ENCODE measurements at regions not wholly inside any gene's neighbourhood (a gene's known extent, or its start where the extent isn't known, plus 50 kb on each side); places are given as distances from the start of the nearest gene placed in this dataset.

DNA sequence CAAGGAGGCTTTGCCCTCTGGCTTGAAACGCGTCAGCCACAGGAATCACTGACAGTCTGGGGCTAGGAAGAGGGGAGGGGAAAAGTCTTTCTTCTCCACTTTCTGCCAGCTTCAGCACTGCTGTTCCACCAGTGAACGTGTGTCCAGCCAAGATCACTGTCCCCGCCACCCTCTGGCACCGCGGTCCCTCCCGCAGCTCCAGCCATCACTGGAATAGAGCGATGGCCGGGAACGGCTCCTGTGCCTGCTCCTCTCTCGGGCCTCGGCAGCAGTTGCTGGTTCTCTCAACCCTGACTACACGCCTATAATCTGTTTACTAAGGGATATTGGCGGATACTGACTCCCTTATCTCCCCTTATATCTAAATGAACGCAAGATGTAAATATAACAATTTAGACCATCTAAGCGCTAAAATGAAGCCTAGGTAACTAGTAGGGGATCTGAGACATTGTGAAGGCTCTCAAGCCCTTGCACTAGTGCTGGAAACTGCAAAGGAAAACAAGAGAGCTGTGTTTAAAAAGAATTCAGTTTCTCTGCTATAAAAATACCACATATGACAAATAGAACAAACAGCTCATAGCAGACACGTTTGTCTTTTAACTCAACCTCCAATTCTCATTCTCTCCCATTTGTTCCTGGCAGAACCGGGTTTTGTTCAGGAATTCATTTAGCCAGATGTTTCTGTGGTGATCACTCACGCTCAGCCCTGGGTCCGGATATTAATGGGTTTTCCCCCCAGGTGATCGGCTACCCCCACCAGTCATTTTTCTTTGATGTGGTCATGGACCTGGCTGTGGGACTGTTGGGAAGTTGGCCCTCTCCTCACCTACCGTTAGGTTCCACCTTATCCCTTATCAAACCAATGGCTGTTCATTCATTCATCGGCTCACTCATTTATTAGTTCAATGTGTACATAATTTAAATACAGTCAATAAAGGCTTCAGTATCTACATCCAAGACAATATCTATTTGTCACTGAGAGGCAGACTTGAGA lies 149.8 kb downstream of the MED10 start:
- DNase-seq, result no peak

DNA sequence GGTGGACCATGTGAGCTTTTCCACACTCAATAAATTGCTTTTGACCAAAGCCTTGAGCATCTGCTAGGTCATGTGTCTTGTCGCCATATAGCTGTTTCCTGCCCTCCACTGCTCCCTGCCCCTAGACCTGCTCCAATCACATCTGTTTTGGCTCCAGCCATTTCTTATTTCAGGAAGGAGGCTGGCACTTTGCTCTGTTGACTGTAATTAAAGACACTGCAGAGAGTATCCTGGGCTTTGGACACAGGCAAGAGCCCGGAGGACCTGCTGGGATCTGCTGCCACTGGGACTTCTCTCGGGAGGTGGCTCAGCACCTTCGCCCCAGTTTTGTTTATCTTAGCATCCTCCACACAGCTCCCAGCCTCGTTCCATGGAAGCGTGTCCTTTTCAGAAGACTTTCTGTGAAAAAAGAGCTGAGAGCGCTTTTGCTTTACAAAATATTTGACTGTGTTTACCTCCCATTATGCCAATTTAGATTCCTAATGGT lies 153.2 kb downstream of the MED10 start:
- no peak for DNase-seq

DNA sequence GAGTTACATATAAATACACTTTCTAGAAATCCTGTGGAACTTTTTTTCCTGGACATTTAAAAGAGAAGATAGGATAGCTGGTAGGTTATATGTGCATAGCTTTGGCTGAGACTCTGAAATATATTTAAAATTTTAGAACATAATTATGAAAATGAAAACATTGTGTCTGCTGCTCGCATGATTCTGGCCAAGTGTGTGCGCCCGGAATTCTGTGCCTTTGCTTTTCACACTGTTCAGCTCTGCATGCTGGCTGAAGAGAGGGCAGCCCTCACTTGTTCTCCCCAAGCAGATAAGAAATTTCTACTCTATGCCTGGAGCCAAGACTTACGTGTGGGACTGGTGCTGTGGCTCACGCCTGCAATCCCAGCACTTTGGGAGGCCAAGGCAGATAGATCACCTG lies 153.9 kb downstream of the MED10 start:
- no peak for DNase-seq

DNA sequence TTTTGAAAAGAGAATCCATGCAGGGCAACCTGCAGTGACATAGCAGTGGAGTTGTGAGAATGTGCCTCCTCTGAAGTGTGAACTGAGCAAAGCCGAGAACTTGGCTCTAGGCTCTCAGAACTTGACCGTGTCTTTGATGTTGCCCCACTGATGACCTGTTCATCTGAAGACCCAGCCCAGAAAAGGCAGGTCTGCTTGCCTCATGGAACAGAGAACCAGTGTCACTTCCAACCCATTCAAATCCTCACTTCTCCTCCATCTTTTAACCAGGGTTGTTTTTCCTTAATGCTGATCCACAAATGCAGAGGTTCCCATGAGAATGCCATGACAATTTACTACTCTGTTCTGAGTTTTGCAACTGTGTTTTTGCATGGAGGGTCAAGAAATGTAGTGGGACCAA lies 155.4 kb downstream of the MED10 start:
- DNase-seq, result no peak

DNA sequence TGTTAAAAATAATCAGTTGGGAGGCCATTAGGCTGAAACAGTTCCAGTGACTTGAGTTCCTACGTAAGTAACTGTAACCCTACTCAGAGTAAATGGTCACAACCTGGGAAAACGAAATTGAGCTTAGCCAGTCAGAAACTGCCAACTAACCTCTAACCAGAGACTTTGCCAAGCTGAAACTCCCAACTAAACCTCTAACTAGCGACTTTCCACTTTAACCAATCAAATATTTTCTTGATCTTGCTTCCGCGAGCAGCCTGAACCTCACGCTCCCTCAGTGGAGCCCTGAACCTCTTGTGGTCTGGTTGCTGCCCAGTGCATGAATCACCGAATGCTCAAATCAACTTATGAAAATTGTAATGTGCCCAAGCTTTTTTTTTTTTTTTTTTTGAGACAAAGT lies 156.2 kb downstream of the MED10 start:
- DNase-seq, result no peak

DNA sequence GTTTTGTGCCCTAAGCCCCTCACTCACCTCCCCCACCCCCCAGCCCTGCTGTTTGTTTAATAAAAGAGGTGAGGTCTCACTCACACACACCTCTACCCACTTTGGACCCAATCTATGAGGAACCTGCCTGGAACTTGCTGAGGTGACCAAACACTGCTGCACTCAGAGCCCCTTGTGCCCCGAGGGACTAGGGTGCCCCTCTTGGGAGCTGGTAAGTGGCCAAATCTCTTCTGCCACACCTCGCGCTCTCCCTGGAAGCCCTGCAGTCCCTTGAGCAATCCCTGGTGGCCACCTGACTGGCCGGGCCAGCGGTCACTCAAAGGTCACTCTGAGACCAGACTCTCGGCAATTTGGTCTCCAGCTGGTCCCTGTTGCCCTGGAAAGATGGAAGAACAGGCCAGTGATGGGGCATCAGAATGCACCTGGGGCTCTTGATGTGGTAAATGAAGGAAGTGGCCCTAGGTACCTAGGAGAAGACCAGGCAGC lies 157.2 kb downstream of the MED10 start:
- no peak for DNase-seq

DNA sequence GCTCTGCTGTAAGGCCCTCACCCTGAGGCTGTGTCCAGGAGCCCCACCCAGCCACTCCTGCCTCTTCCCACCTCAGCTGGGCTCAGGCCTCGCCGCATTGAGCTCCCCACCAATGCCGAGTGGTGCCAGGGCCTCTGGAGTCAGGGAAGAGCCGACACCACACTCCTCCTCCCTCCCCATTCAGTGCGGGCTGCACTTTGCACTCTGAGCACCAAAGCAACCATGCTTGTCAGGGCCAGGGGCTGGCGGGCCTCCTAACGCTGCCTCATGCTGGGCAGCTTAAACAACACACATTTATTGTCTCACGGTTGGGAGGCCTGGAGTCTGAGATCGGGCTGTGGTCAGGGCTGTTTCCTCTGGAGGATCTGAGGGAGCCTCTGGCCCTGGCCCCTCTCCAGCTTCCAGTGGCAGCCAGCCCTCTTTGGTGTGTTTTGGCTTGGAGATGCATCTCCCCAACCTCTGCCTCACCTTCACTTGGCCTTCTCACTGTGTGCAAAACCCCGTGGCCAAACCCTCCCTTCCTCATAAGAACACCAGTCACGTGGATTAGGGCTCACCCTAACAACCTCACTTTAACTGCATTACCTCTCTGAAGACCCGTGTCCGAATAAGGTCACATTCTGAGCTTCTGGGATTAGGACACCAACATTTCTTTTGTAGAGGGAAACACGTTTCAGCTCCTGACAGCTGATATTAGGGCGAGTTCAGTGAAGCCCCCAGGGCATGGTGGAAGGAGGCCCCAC lies 157.8 kb downstream of the MED10 start:
- no peak for DNase-seq

DNA sequence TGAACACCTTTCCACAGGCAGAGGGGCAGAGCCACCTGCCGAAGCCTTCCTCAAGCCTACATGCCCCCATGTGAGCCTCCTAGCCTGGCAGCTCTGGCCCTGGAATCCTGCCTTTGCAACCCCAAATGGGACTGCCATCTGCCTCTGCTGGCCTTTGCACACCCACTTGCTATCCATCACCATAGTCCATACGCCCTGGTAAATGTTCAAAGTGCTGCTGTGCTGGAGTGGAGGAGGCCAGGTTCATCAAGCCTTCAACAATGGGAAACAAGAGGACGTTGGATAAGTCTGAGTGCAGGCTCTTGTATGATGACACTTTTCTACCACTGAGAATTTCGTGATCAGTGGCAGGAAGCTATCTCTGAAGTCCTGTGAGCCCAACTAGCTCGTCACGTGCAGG lies 159.8 kb downstream of the MED10 start:
- no peak for DNase-seq

DNA sequence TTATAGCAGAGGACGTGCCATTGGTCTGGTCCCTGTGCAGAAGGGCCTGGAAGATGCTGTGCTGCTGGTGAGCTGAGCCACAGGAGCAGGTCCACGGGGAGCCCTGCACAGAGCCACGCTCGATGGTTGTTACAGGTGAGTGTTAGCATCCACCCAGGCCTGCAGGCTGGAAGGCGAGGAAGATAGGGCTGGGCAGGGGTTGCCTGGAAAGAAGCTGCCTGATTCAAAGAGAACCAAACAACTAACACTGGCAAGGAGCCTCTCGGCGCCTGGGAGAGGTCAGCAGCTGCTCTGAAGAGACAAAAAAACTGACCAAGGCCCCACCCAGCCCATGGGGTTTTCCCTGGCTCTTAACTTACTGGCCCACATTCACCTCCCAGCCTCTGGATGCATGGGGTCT lies 160.2 kb downstream of the MED10 start:
- no peak for DNase-seq

DNA sequence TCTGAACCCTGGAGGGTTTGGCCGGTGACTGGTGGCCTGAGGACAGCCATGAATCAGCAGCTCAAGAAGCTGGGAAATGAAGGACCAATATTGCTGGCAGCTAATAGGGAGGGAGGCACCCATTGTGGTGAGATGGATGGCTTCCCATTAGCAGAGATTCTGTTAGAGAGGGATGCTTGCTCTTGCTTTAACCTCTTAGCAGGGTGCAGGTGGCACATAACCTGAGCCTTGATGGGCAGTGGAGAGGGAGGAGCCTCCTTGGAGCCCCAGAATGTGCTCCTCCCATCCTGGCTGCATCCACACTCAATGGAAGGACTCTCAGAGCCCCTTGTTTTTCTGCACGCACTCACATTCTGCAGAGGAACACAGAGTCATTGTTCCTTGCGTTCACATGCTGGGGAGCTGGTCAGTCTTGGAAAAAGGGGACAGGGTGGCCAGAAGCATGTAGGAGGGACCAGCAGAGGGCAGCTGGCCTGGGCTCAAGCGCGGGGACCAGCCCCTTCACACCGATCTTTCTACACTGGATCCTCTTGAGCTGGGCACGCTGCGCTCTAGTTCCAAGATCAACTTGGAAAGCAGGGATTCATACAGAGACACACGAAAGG lies 161.8 kb downstream of the MED10 start:
- no peak for DNase-seq

DNA sequence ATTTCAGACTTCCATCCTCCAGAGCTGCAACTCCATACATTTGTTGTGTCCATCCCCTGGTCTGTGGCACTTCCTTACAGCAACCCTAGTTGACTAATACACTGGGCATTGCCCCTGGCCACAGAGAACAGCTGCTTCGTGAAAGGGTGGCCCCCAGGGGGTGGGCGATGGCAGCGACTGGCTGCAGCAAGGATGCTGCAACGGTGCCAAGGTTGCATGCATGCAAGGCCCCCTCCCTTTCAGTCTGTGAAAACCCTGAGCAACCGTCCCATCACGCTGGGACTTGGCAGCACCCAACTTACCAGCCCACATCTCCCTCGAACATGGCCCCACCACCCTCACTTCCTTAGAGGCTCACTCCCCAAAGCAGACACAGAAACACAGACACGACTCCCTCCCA lies 162.5 kb downstream of the MED10 start:
- DNase-seq, result no peak

DNA sequence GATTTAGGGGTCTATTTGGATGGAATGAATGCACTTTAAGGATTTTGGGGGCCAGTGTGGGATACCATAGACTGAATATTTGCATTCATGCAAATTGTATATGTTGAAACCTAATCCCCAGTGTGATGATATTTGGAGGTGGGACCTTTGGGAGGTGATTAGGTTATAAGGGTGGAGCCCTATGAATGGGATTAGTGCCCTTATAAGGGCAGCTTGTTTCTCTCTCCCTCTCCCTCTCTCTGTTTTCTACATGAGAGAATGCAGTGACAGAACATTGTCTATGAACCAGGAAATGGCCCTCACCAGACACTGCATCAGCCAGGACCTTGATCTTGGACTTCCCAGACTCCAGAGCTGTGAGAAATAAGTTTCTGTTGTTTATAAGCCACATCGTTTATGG lies 166.1 kb downstream of the MED10 start:
- no peak for DNase-seq

DNA sequence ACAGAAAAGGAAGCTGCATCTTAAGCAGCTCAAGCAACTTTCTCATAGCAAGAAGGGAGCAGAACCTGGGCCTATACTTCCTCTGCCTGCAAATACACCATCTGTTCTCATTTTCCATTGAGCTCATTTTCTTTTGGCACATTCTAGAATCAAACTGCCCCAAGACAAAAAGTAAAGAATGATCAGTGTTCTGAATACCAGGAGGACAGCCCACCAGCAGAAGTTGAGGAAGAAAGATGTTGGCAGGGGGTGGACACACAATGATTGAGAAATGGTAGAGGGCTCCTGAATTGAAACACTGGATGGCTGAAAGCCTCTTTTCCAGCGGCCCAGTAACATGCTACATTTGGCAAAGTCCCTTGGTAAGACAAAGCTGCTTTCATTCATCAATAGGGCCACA lies 171.8 kb downstream of the MED10 start:
- DNase-seq, result no peak

DNA sequence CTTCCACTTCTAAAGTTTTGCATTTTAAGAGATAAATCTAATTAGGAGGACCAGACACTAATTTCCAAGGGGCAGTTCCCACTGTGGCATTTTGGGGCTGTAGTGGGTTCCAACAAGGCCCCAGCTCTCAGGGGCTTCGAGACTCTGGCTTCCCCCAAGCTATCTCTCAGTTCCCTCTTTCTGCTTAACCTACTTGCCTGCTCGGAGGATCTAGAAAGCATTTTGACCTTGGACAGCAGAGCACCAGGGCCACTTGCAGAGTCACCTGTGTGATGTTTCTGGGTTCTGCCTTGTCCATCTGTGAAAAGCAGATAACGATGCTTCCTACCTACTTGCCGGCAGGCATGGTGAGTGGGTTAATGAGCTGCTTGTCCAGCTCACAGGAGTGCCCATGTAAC lies 175.4 kb downstream of the MED10 start:
- no peak for DNase-seq

DNA sequence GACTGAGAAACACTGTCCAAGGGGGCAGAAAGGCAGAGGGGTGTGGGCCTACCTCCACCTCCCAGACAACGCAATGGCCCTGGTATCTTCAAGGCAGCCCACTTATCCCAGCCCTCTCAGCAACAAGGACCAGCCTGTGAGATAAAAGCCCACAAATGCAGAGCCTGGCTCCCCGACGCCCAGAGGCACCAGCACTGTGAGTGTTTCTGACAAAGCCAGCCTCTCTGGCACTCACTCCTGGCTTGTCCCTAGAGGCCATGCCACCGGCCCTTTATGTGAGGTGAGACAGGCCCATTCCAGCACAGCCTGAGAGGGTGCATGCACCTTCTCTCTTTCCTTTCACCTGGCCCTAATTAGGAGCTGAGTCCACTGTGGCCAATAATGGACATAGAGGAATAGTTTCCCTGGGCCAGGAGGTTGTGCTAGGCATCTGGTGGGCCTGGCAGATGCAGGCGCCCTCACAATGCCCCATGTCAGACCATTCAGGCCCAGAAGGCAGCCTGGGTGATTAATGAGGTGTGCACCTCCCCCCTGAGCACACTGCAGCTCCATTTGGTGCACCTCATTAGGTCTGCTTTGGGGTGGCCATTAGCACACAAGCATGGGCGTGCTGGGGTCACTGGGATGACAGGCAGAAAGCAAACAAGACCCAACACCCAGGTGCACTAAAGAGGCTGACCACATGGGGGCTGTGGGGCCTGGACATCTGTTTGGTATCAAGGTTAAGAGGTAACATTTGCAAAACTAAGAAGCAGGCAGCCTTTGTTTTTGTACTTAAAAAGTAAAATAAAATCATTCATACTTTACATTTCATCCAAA lies 176.0 kb downstream of the MED10 start:
- DNase-seq, result no peak

DNA sequence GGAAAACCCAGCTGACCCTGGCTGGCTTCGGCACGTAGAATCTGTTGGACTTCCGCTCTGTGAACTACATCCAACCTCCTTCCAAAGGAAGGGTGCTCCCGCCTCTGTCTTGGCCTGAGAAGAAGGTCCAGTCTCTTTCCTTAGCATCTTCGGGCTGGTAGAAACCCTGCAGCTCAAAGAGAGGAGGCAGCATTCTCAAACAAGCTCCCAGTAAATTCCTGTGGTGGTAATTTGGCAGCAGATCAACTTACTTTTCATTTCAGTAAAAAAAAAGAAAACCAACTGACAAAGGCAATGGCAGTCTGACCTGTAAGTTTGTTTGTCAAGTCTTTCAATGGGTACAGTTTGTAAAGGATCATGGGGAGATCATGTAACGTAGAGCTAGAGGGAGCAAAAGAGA lies 176.7 kb downstream of the MED10 start:
- no peak for DNase-seq

DNA sequence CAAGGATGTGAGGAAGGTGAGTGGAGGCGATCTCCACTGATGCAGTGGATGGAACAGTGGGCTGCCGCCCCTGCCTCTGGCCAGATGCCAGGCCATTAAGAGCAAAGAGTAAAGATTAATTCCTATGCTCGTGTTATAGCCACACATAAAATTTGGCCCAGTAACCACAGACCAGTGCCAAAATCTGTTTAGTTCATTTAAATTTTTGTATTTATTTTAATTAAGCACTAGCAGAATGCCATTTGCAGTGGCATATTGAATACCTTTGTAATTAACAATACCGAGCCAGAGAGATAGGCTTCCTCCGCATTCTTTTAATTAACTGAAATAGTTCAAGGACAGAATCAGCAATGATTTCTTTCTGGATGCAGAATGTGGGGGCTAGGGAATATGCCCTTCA lies 179.8 kb downstream of the MED10 start:
- DNase-seq, result no peak

DNA sequence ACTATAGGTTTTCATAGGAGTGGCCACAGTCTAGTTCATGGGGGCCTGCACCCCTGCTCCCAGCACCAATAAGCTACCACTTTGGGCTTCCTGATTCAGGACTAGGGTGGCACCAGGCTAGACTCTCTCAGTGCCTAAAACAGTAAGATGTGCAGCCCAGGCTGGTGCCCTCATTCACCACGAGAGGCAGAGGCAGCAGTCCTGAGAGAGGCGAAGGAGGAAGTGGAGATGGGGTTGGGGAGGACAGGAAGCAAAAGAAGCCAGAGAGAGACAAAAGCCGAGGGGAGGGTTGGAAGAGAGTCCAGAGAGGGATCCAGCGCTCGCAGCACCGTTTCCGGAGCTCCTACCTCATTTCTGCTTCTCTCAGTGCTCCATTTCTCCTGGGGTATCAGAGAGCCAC lies 180.9 kb downstream of the MED10 start:
- no peak for DNase-seq

DNA sequence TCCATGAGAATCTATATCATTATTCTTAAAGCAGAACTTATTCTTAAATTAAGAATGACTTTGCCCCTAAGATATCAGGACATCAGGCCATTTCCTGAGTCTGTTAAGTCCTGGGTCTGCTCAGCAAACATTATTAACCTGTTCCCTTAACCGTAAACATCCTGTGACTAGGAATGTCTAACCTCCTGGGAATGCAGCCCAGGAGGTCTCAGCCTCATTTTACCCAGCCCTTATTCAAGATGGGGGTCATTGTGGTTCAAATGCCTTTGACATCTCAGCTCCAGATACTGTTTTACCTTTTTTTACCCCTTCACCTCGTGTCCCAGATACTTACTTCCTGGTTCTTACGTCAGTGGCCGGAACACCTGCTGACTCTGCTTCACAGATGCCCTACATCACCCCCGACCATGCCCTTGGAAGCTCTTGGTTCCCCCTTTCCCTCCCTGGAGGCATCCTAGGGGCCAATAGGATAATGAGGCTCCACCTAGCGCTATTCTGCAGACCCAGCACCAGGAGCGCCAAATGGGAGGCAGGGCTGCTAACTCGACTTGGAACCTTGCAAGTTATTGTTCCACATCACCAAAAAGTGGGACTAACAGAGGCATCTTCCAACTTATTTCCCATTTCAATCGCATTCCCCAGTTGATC lies 182.5 kb downstream of the MED10 start:
- DNase-seq, result no peak

DNA sequence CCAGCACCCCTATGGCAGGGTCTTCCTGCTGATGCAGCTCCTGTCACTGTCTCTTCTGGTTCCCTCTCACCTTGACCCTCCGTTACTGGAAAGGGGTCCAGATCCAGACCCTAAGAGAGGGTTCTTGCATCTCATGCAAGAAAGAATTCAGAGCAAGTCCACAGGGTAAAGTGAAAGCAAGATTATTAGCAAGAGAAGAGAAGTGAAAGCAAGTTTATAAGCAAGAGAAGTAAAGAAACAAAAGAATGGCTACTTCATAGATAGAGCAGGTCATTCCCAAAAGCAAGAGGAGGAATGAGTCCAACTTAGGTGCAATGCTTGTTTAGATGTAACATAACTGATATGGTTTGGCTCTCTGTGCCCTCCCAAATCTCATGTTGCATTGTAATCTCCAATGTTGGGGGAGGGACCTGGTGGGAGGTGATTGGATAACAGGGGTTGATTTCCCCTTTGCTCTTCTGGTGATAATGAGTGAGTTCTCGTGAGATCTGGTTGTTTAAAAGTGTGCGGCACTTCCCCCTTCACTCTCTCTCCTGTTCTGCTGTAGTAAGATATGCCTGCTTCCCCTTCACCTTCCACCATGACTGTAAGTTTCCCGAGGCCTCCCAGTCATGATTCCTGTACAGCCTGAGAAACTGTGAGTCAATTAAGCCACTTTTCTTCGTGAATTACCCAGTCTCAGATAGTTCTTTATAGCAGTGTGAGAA lies 183.3 kb downstream of the MED10 start:
- DNase-seq, result no peak

DNA sequence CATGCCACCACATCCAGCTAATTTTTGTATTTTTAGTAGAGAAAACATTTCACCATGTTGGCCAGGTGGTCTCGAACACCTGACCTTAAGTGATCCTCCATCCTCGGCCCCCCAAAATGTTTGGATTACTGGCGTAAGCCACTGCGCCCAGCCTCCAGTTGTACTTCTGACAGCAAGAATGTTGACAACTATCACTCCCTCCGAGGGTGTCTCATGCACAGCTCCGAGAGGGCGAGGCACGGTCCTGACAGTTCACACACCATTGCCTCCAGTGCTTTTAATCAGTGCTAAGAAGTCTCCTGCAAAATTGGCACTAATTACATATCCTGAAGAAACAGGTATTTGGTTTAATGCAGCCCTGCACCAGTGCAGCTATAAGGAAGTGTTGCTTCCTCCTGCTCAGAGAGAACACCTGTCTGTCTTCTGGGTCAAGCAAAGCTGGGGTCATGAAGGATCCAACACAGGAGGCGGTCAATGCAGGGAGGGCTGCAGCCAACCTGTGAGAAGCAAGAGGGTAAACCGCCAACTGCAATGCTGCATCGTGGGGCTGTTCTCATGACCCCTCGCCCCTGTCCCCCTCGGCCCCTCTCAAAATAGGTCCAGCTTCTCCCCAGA lies 184.0 kb downstream of the MED10 start:
- DNase-seq, result no peak

Measured in activated CD4-positive, alpha-beta T cell treated with anti-CD3 and anti-CD28 coated beads, Interleukin-2, amount 50 U/mL, for 1 hour (primary cell).